ENCODE measurements at regions not wholly inside any gene's neighbourhood (a gene's known extent, or its start where the extent isn't known, plus 50 kb on each side); places are given as distances from the start of the nearest gene placed in this dataset.

DNA sequence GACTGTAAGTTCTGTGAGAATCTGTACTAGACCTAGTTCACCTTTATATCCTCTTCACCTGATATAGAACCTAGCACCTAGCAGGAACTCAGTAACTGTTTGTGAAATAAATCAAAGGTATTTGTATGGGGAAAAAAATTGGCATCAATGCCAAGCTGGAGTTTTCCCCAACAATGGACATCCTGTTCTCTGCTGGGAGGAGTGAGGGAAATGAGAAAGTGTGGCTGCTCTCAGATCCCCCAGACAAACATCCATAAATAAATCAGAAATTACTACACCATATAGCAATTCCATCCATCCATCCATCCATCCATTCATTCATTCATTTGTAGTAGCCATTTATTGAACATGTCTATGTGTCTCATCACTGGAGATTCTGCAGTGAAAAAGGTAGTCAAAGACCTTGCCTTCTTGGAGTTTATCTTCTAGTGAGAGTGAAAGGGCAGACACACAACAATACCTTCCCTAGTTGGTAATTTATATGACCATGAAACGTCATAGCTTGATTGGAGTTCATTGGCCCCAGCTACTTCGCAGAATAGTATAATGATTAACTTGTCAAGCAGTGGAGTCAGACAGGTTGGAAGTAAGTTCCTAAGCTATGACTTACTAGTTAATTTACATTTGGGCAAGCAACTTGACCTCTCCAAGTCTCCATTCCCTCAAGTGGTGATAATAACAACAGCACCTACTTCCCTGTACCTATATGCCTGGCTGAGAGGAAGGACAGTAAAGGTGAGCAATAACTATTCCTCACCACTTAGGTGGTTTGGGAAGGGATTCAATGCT is 98.7 kb upstream of the KIT start:
- Histone ChIP-seq H3K36me3 (ENCODE audit: control insufficient read depth, insufficient read depth, low read length) (no peaks in the 10 kb centered on the region), H3K56ac (ENCODE audit: extremely low read depth, insufficient read depth, low read length) (no peak overlapping the region), H3K4me3 (ENCODE audit: insufficient read depth, low read depth, low read length) (no peak overlapping the region), H3K4ac (ENCODE audit: low read depth, low read length) (no peak overlapping the region), H3K79me1 (ENCODE audit: low read depth in 1 of 2, low read length in 2 of 2) (no peaks in the 10 kb centered on the region), H2AFZ (replicated peaks; ENCODE audit: low read length, poor library complexity) (no peak overlapping the region), H2BK120ac (ENCODE audit: low read depth, low read length) (no peak overlapping the region), H2BK15ac (ENCODE audit: low read depth, low read length) (no peak overlapping the region), H3K27ac (ENCODE audit: insufficient read depth, low read length) (no peak overlapping the region), H3K23ac (ENCODE audit: low read depth, low read length) (no peak overlapping the region), H2BK5ac (ENCODE audit: low read depth, low read length, poor library complexity, severe bottlenecking) (no peak overlapping the region), H3K9me3 (ENCODE audit: control insufficient read depth, insufficient read depth, low read length) (no peaks in the 10 kb centered on the region), H2BK20ac (ENCODE audit: low read depth, low read length) (no peak overlapping the region), H4K91ac (ENCODE audit: insufficient read depth, low read depth, low read length) (no peak overlapping the region), H3K9me1 (ENCODE audit: insufficient read depth, low read length) (no peaks in the 10 kb centered on the region), H3K18ac (ENCODE audit: low read depth, low read length) (no peak overlapping the region), H3K14ac (replicated peaks; ENCODE audit: low read depth, low read length) (no peak overlapping the region), H3K4me2 (ENCODE audit: low read depth, low read length) (no peak overlapping the region), H2AK5ac (ENCODE audit: low read depth, low read length) (no peak overlapping the region), H3K9ac (ENCODE audit: low read depth, low read length) (no peak overlapping the region), H2AK9ac (replicated peaks; ENCODE audit: low read depth, low read length, poor library complexity) (no peak overlapping the region), H4K8ac (ENCODE audit: low read depth in 2 of 2, low read length in 2 of 2) (no peak overlapping the region), H4K20me1 (ENCODE audit: insufficient read depth, low read length) (no peaks in the 10 kb centered on the region), H3K4me1 (ENCODE audit: control insufficient read depth, insufficient read depth, low read length) (no peaks in the 10 kb centered on the region), H4K5ac (ENCODE audit: low read depth, low read length) (no peak overlapping the region), H3K27me3 (ENCODE audit: control insufficient read depth, insufficient read depth, low read length) (no peaks in the 10 kb centered on the region)
- ATAC-seq (ENCODE audit: low read depth) (no peak), DNase-seq (no peak)
- no peak for TF ChIP-seq SMC3 (IDR thresholded peaks at IDR 0.05; ENCODE audit: low read depth, low read length)
- TF ChIP-seq, protein P1, sequence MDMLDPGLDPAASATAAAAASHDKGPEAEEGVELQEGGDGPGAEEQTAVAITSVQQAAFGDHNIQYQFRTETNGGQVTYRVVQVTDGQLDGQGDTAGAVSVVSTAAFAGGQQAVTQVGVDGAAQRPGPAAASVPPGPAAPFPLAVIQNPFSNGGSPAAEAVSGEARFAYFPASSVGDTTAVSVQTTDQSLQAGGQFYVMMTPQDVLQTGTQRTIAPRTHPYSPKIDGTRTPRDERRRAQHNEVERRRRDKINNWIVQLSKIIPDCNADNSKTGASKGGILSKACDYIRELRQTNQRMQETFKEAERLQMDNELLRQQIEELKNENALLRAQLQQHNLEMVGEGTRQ (IDR thresholded peaks at IDR 0.05; ENCODE audit: low read depth, low read length): no peak
- no peak for TF ChIP-seq NFE2L2 (IDR thresholded peaks at IDR 0.05; ENCODE audit: low read depth, low read length)
- TF ChIP-seq CTCF (conservative IDR thresholded peaks at IDR 0.05; ENCODE audit: low read depth, low read length): no peak
- no peak for TF ChIP-seq FOS (IDR thresholded peaks at IDR 0.05; ENCODE audit: low read depth, low read length)
- no peak for TF ChIP-seq ELK1 (IDR thresholded peaks at IDR 0.05; ENCODE audit: borderline replicate concordance, low read depth, low read length)
- TF ChIP-seq BHLHE40 (IDR thresholded peaks at IDR 0.05; ENCODE audit: low read depth, low read length): no peak
- CTCF ChIA-PET: interaction anchor here (1.2 kb wide), 1 partner anchor 12 kb away, joined by 3 read pairs; no protein-coding TSS in a partner anchor
- in situ Hi-C loops (cut with MboI; ENCODE audit: low sequenced_read_pairs): no loop called here
- no TSS peak for BruUV-seq (replicated peaks)
- no CpG with 5 or more reads among the region's 2 CpGs for WGBS, 2 experiments (ENCODE audit: extremely low coverage in 2 of 2, insufficient read length in 1 of 2)
- dilution Hi-C loops (cut with HindIII; ENCODE audit: low sequenced_read_pairs, unreplicated experiment): no loop called here
- POLR2A ChIA-PET (ENCODE audit: unreplicated experiment): no interaction called here
- intact Hi-C loops (cut with micrococcal nuclease): no loop called here

All from IMR-90 (cell line).